ENCODE measurements at regions not wholly inside any gene's neighbourhood (a gene's known extent, or its start where the extent isn't known, plus 50 kb on each side); places are given as distances from the start of the nearest gene placed in this dataset.

GRCh38 chr7:10015687-10016086 is 958.0 kb upstream of the PHF14 start:
- no peak for TF ChIP-seq CTCF (conservative IDR thresholded peaks at IDR 0.05 in 1 of 2, IDR thresholded peaks at IDR 0.05 in 1 of 2; ENCODE audit: extremely low read depth in 1 of 2, insufficient read depth in 1 of 2, low read depth in 1 of 2, low read length in 2 of 2)
- no peak for TF ChIP-seq EZH2 (IDR thresholded peaks at IDR 0.05; ENCODE audit: borderline replicate concordance, low read length)

Measured in mammary epithelial cell (primary cell).